Liver (tissue), 8 donors: ENCODE measurements at regions not wholly inside any gene's neighbourhood (a gene's known extent, or its start where the extent isn't known, plus 50 kb on each side); places are given as distances from the start of the nearest gene placed in this dataset.

ENCODE experiments used
- DNase-seq: peaks from one replicate; pipeline ENCODE4 v3.0.0-alpha.2; 2017; ENCODE audit warnings: low spot score
- H3K27ac ChIP-seq, 2 donors: one replicate each; pipeline ENCODE4 v1.7.0; 2013; ENCODE audit warnings: inconsistent platforms in 2 of 2, low read length in 2 of 2, control low read depth in 1 of 2, low read depth in 1 of 2, mild to moderate bottlenecking in 1 of 2
- H3K27me3 ChIP-seq, 4 donors: one replicate each; pipeline versions ENCODE4 v1.6.1 to v1.7.0; 2013; ENCODE audit warnings: low read length in 3 of 4, inconsistent platforms in 1 of 4, mild to moderate bottlenecking in 1 of 4, moderate library complexity in 1 of 4; ENCODE audit not compliant: control insufficient read depth in 4 of 4, insufficient read depth in 4 of 4
- H3K36me3 ChIP-seq, 4 donors: one replicate each; pipeline versions ENCODE4 v1.6.1 to v1.7.0; 2013; ENCODE audit warnings: low read length in 3 of 4, mild to moderate bottlenecking in 3 of 4, low read depth in 1 of 4, moderate library complexity in 1 of 4; ENCODE audit not compliant: control insufficient read depth in 4 of 4, insufficient read depth in 3 of 4
- H3K4me1 ChIP-seq, 4 donors: one replicate each; pipeline versions ENCODE4 v1.6.1 to v1.7.0; 2013; ENCODE audit warnings: low read length in 3 of 4, mild to moderate bottlenecking in 3 of 4, moderate library complexity in 1 of 4; ENCODE audit not compliant: control insufficient read depth in 4 of 4, insufficient read depth in 4 of 4
- H3K4me3 ChIP-seq, 3 donors: one replicate each; pipeline versions ENCODE4 v1.6.1 to v1.7.0; 2013; ENCODE audit warnings: low read length in 3 of 3, control low read depth in 1 of 3, low read depth in 1 of 3, mild to moderate bottlenecking in 1 of 3
- H3K9ac ChIP-seq, 2 donors: one replicate each; pipeline ENCODE4 v1.7.0; 2013; ENCODE audit warnings: low read length in 2 of 2, mild to moderate bottlenecking in 2 of 2, moderate library complexity in 2 of 2, control low read depth in 1 of 2, low read depth in 1 of 2
- H3K9me3 ChIP-seq, 4 donors: one replicate each; pipeline versions ENCODE4 v1.6.1 to v1.7.0; 2013; ENCODE audit warnings: low read length in 3 of 4; ENCODE audit not compliant: control insufficient read depth in 4 of 4
- CTCF ChIP-seq: fragments of 150-350 bp; IDR thresholded peaks from 2 replicates; pipeline ENCODE4 v1.5.1; 2017; ENCODE audit warnings: improper control_type of control experiment, low read depth, low read length; ENCODE audit not compliant: missing input control
- FOXA1 ChIP-seq: IDR thresholded peaks from 2 replicates; pipeline ENCODE4 v1.6.1; 2016; ENCODE audit warnings: antibody characterized with exemption
- HNF4A ChIP-seq, 2 donors: conservative IDR thresholded peaks; 2 replicates each; pipeline ENCODE4 v1.6.1; 2016; ENCODE audit warnings: antibody characterized with exemption in 2 of 2, mild to moderate bottlenecking in 2 of 2
- HNF4G ChIP-seq: IDR thresholded peaks from 2 replicates; pipeline ENCODE4 v1.6.1; 2016; ENCODE audit warnings: antibody characterized with exemption
- NR2F2 ChIP-seq: IDR thresholded peaks from 2 replicates; pipeline ENCODE4 v1.6.1; 2016; ENCODE audit warnings: antibody characterized with exemption
- RAD21 ChIP-seq, 2 donors: IDR thresholded peaks; 2 replicates each; pipeline ENCODE4 v1.6.1; 2016; ENCODE audit warnings: antibody characterized with exemption in 2 of 2, mild to moderate bottlenecking in 2 of 2
- REST ChIP-seq: IDR thresholded peaks from 2 replicates; pipeline ENCODE4 v1.6.1; 2016; ENCODE audit warnings: antibody characterized with exemption, mild to moderate bottlenecking
- RXRA ChIP-seq, 2 donors: IDR thresholded peaks; 2 replicates each; pipeline ENCODE4 v1.6.1; 2017 to 2018; ENCODE audit warnings: antibody characterized with exemption in 2 of 2, mild to moderate bottlenecking in 1 of 2
- SP1 ChIP-seq: IDR thresholded peaks from 2 replicates; pipeline ENCODE4 v1.6.1; 2018; ENCODE audit warnings: antibody characterized with exemption, mild to moderate bottlenecking
- TAF1 ChIP-seq: conservative IDR thresholded peaks from 2 replicates; pipeline ENCODE4 v1.6.1; 2016; ENCODE audit warnings: antibody characterized with exemption, mild to moderate bottlenecking
- YY1 ChIP-seq: IDR thresholded peaks from 2 replicates; pipeline ENCODE4 v1.6.1; 2016; ENCODE audit warnings: antibody characterized with exemption, mild to moderate bottlenecking
- WGBS: extraction: QIAGEN DNeasy Blood & Tissue Kit; methylation state at CpG from one replicate; pipeline ENCODE4 v1.1.7; 2013; 5-methylcytosine and 5-hydroxymethylcytosine counted together
- donor health status: healthy.
- donor health status: healthy.
- donor health status: healthy.
- donor health status: healthy.
- donor health status: healthy.

GRCh38 chr13:31963631-31964030 is 67.9 kb upstream of the FRY start:
- no peaks in the 10 kb centered on the region for H3K27me3 ChIP-seq
- H3K4me3 ChIP-seq: no peak overlapping the region
- no peaks in the 10 kb centered on the region for H3K9me3 ChIP-seq
- H3K4me1 ChIP-seq: peaks cover 1 to 13% (median 9%) of the 10 kb centered on the region in 4 donors
- 95% methylated on average over 1 of the region's 1 CpG for WGBS
- no peak for TF ChIP-seq YY1
- no peak for TF ChIP-seq FOXA1
- TF ChIP-seq RXRA (IDR thresholded peaks at IDR 0.05): no peak
- TF ChIP-seq TAF1: no peak
- DNase-seq: no peak
- no peak overlapping the region for H3K9ac ChIP-seq
- no peak overlapping the region for H3K27ac ChIP-seq
- H3K36me3 ChIP-seq: no peaks in the 10 kb centered on the region

- H3K9me3 ChIP-seq: no peaks in the 10 kb centered on the region
- H3K36me3 ChIP-seq: no peaks in the 10 kb centered on the region
- DNase-seq: no peak
- H3K27me3 ChIP-seq: no peaks in the 10 kb centered on the region
- H3K4me1 ChIP-seq: peaks cover 1 to 13% (median 10%) of the 10 kb centered on the region in 4 donors
- H3K4me3 ChIP-seq: no peak overlapping the region
- H3K9ac ChIP-seq: no peak overlapping the region
- WGBS: 93% methylated on average over 2 of the region's 2 CpGs
- no peak for TF ChIP-seq HNF4G
- no peak for TF ChIP-seq YY1
- TF ChIP-seq REST: no peak
- TF ChIP-seq HNF4A (conservative IDR thresholded peaks at IDR 0.05): no peak
- no peak for TF ChIP-seq NR2F2
- no peak overlapping the region for H3K27ac ChIP-seq
Measured at GRCh38 chr13:31964168-31964567, 67.4 kb upstream of the FRY start.

- no peak for DNase-seq
- H3K27me3 ChIP-seq: no peaks in the 10 kb centered on the region
- peak in 1 of 2 donors; percentile 23 for TF ChIP-seq RAD21 (IDR thresholded peaks at IDR 0.05)
- no peak for TF ChIP-seq HNF4G
- no peaks in the 10 kb centered on the region for H3K9me3 ChIP-seq
- peaks cover 1 to 13% (median 10%) of the 10 kb centered on the region in 4 donors for H3K4me1 ChIP-seq
- H3K36me3 ChIP-seq: no peaks in the 10 kb centered on the region
- peak overlapping the region; percentile 16 to 46 for H3K27ac ChIP-seq
- H3K9ac ChIP-seq: peak overlapping the region; percentile 1 to 43
- WGBS: 14% methylated on average over 3 of the region's 3 CpGs
- no peak overlapping the region for H3K4me3 ChIP-seq
Measured at GRCh38 chr13:31965361-31966066, 66.1 kb upstream of the FRY start.

- Histone ChIP-seq H3K9me3 (no peaks in the 10 kb centered on the region), H3K36me3 (no peaks in the 10 kb centered on the region), H3K9ac (no peak overlapping the region), H3K4me3 (no peak overlapping the region), H3K4me1 (peaks cover 1 to 13% (median 10%) of the 10 kb centered on the region in 4 donors), H3K27me3 (no peaks in the 10 kb centered on the region), H3K27ac (no peak overlapping the region)
- TF ChIP-seq SP1 (no peak), HNF4G (no peak), CTCF (peak; percentile 19), HNF4A (conservative IDR thresholded peaks at IDR 0.05) (no peak)
- no peak for DNase-seq
- 81% methylated on average over 1 of the region's 1 CpG for WGBS
Measured at GRCh38 chr13:31967155-31967554, 64.4 kb upstream of the FRY start.
